ENCODE measurements at regions not wholly inside any gene's neighbourhood (a gene's known extent, or its start where the extent isn't known, plus 50 kb on each side); places are given as distances from the start of the nearest gene placed in this dataset.

- TF ChIP-seq CTCF (IDR thresholded peaks at IDR 0.05; ENCODE audit: poor library complexity, severe bottlenecking) (no peak), RAD21 (conservative IDR thresholded peaks at IDR 0.05) (no peak), POLR2AphosphoS5 (IDR thresholded peaks at IDR 0.05) (no peak), EP300 (conservative IDR thresholded peaks at IDR 0.05; ENCODE audit: poor library complexity, severe bottlenecking) (no peak), EZH2 (IDR thresholded peaks at IDR 0.05; ENCODE audit: borderline replicate concordance, insufficient read depth, low read length, poor library complexity, severe bottlenecking) (no peak), SMC3 (conservative IDR thresholded peaks at IDR 0.05; ENCODE audit: poor library complexity) (no peak)
These were observed 98.5 kb downstream of the GLI2 start for GRCh38 chr2:120834206-120834605.

Data from neural cell (in vitro differentiated cells).